ENCODE measurements at regions not wholly inside any gene's neighbourhood (a gene's known extent, or its start where the extent isn't known, plus 50 kb on each side); places are given as distances from the start of the nearest gene placed in this dataset.

DNA sequence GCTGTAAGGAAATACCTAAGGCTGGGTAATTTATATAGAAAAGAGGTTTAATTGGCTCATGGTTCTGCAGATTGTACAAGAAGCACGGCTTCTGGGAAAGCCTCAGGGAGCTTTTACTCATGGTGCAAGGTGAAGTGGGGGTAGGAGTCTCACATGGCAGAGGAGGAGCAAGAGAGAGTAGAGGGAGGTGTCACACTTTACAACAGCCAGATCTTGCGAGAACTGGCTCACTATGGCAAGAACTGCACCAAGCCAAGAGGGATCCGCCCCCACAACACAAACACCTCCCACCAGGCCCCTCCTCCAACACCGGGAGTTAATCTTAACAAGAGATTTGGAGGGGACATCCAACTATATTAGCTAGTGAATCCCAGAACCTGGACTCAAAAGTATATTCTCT, 135.4 kb upstream of the SOD1 start:
- peak; percentile 88 for DNase-seq
- 48 to 67% methylated on average over 1 to 4 of the region's 4 CpGs for WGBS, 2 experiments (ENCODE audit: insufficient coverage in 1 of 2, insufficient read length in 1 of 2)
- no peaks in the 10 kb centered on the region for H3K27me3 ChIP-seq (ENCODE audit: control insufficient read depth, insufficient read depth, low read length, poor library complexity, severe bottlenecking)
- no peaks in the 10 kb centered on the region for H3K9me3 ChIP-seq (ENCODE audit: control insufficient read depth, low read length)
- no peaks in the 10 kb centered on the region for H3K36me3 ChIP-seq (ENCODE audit: control insufficient read depth, insufficient read depth, low read length)
- TF ChIP-seq, protein P1, sequence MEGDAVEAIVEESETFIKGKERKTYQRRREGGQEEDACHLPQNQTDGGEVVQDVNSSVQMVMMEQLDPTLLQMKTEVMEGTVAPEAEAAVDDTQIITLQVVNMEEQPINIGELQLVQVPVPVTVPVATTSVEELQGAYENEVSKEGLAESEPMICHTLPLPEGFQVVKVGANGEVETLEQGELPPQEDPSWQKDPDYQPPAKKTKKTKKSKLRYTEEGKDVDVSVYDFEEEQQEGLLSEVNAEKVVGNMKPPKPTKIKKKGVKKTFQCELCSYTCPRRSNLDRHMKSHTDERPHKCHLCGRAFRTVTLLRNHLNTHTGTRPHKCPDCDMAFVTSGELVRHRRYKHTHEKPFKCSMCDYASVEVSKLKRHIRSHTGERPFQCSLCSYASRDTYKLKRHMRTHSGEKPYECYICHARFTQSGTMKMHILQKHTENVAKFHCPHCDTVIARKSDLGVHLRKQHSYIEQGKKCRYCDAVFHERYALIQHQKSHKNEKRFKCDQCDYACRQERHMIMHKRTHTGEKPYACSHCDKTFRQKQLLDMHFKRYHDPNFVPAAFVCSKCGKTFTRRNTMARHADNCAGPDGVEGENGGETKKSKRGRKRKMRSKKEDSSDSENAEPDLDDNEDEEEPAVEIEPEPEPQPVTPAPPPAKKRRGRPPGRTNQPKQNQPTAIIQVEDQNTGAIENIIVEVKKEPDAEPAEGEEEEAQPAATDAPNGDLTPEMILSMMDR (conservative IDR thresholded peaks at IDR 0.05) = no peak
- H3K4me1 ChIP-seq (ENCODE audit: control insufficient read depth, insufficient read depth, low read length) = peaks cover 18% of the 10 kb centered on the region
- Mint-ChIP-seq H3K27me3 (ENCODE audit: insufficient read depth) (no peaks in the 10 kb centered on the region), H3K9me3 (no peaks in the 10 kb centered on the region), H3K4me3 (no peak overlapping the region), H3K36me3 (ENCODE audit: low read depth) (no peaks in the 10 kb centered on the region), H3K4me1 (peaks cover 39% of the 10 kb centered on the region), H3K27ac (peak overlapping the region; percentile 22)
- H3K27ac ChIP-seq (ENCODE audit: low read depth, low read length) = no peak overlapping the region
- no peak overlapping the region for H3K9ac ChIP-seq (ENCODE audit: extremely low read depth, low read length, poor library complexity, severe bottlenecking)
- no peak overlapping the region for H3K4me3 ChIP-seq (ENCODE audit: low read length)

DNA sequence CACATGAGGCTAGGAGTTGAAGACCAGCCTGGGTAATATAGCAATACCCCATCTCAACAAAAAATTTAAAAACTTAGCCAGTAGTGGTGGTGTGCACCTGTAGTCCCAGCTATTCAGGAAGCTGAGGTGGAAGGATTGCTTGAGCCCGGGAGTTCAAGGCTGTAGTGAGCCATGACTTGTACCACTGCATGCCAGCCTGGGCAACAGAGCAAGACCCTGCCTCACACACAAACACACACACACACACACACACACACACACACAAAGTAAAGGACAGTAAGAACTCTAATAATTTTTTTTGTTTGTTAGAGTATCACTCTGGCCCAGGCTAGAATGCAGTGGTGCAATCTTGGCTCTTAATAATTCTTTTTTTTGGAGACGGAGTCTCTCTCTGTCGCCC, 138.0 kb upstream of the SOD1 start:
- Histone ChIP-seq H3K4me1 (ENCODE audit: control insufficient read depth, insufficient read depth, low read length) (peaks cover 9% of the 10 kb centered on the region), H3K4me3 (ENCODE audit: low read length) (no peak overlapping the region), H3K27me3 (ENCODE audit: control insufficient read depth, insufficient read depth, low read length, poor library complexity, severe bottlenecking) (no peaks in the 10 kb centered on the region), H3K9ac (ENCODE audit: extremely low read depth, low read length, poor library complexity, severe bottlenecking) (no peak overlapping the region), H3K9me3 (ENCODE audit: control insufficient read depth, low read length) (no peaks in the 10 kb centered on the region), H3K36me3 (ENCODE audit: control insufficient read depth, insufficient read depth, low read length) (no peaks in the 10 kb centered on the region), H3K27ac (ENCODE audit: low read depth, low read length) (no peak overlapping the region)
- TF ChIP-seq, protein P1 (conservative IDR thresholded peaks at IDR 0.05) = no peak
- Mint-ChIP-seq H3K4me1 (peaks cover 31% of the 10 kb centered on the region), H3K4me3 (no peak overlapping the region), H3K9me3 (no peaks in the 10 kb centered on the region), H3K27me3 (ENCODE audit: insufficient read depth) (no peaks in the 10 kb centered on the region), H3K36me3 (ENCODE audit: low read depth) (no peaks in the 10 kb centered on the region), H3K27ac (no peak overlapping the region)
- no peak for DNase-seq
- WGBS, 2 experiments (ENCODE audit: insufficient coverage in 1 of 2, insufficient read length in 1 of 2) = 93 to 99% methylated on average over 2 to 3 of the region's 3 CpGs

DNA sequence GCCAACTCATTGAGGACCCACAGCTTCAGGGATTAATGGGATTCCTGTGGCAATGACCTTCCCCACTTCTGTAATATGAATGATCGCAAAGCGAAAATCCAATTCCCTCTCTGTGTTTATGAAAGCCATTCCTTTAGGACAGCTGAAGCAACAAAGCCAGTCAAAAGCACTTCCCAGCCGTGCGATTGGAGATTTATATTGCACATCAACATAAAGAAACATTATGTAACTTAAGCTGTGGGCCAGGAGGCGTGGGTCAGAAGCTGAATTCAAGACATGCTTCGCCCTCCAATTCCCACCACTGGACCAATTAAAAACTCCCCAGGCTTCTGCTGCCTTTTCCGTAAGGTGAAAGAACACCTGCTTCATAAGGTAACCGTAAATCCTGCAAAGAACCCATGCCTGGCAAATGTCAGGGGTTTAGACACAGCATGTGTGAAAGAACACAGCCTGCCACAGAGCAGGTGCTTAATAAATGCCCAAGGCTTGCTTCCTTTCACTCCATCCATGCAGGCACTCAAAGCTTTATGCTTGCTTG, 138.9 kb upstream of the SOD1 start:
- H3K27me3 ChIP-seq (ENCODE audit: control insufficient read depth, insufficient read depth, low read length, poor library complexity, severe bottlenecking) = no peaks in the 10 kb centered on the region
- H3K9me3 ChIP-seq (ENCODE audit: control insufficient read depth, low read length) = no peaks in the 10 kb centered on the region
- H3K36me3 ChIP-seq (ENCODE audit: control insufficient read depth, insufficient read depth, low read length) = no peaks in the 10 kb centered on the region
- H3K27ac ChIP-seq (ENCODE audit: low read depth, low read length) = no peak overlapping the region
- no peak overlapping the region for H3K9ac ChIP-seq (ENCODE audit: extremely low read depth, low read length, poor library complexity, severe bottlenecking)
- H3K27ac Mint-ChIP-seq = no peak overlapping the region
- no peak overlapping the region for H3K4me3 ChIP-seq (ENCODE audit: low read length)
- no peaks in the 10 kb centered on the region for H3K36me3 Mint-ChIP-seq (ENCODE audit: low read depth)
- H3K4me3 Mint-ChIP-seq = no peak overlapping the region
- peaks cover 3% of the 10 kb centered on the region for H3K4me1 ChIP-seq (ENCODE audit: control insufficient read depth, insufficient read depth, low read length)
- peaks cover 26% of the 10 kb centered on the region for H3K4me1 Mint-ChIP-seq
- TF ChIP-seq, protein P1 (conservative IDR thresholded peaks at IDR 0.05) = no peak
- no peaks in the 10 kb centered on the region for H3K9me3 Mint-ChIP-seq
- WGBS, 2 experiments (ENCODE audit: insufficient coverage in 1 of 2, insufficient read length in 1 of 2) = 95 to 100% methylated on average over 8 of the region's 8 CpGs
- DNase-seq = no peak
- H3K27me3 Mint-ChIP-seq (ENCODE audit: insufficient read depth) = no peaks in the 10 kb centered on the region

All from endodermal cell (in vitro differentiated cells).